Mucosa of rectum (tissue), 2 donors: ENCODE measurements at regions not wholly inside any gene's neighbourhood (a gene's known extent, or its start where the extent isn't known, plus 50 kb on each side); places are given as distances from the start of the nearest gene placed in this dataset.

ENCODE experiments used
- H3K27ac ChIP-seq, 2 donors: one replicate each; pipeline ENCODE4 v1.7.0; 2013; ENCODE audit warnings: inconsistent platforms in 2 of 2, low read depth in 2 of 2, low read length in 2 of 2
- H3K27me3 ChIP-seq, 2 donors: one replicate each; pipeline ENCODE4 v1.7.0; 2013; ENCODE audit warnings: low read length in 2 of 2; ENCODE audit not compliant: control insufficient read depth in 2 of 2, insufficient read depth in 2 of 2
- H3K36me3 ChIP-seq, 2 donors: one replicate each; pipeline ENCODE4 v1.7.0; 2013; ENCODE audit warnings: low read length in 2 of 2; ENCODE audit not compliant: control insufficient read depth in 2 of 2, insufficient read depth in 2 of 2
- H3K4me1 ChIP-seq, 2 donors: one replicate each; pipeline ENCODE4 v1.7.0; 2013; ENCODE audit warnings: low read length in 2 of 2, mild to moderate bottlenecking in 1 of 2; ENCODE audit not compliant: control insufficient read depth in 2 of 2, insufficient read depth in 2 of 2
- H3K4me3 ChIP-seq, 2 donors: one replicate each; pipeline ENCODE4 v1.7.0; 2013; ENCODE audit warnings: low read length in 2 of 2
- H3K9ac ChIP-seq, 2 donors: one replicate each; pipeline ENCODE4 v1.7.0; 2013; ENCODE audit warnings: low read length in 2 of 2, low read depth in 1 of 2, mild to moderate bottlenecking in 1 of 2
- H3K9me3 ChIP-seq, 2 donors: one replicate each; pipeline ENCODE4 v1.7.0; 2013; ENCODE audit warnings: low read length in 2 of 2; ENCODE audit not compliant: control insufficient read depth in 2 of 2
- donor health status: healthy.
- donor health status: Normal muscosa, but diverticular disease.

DNA sequence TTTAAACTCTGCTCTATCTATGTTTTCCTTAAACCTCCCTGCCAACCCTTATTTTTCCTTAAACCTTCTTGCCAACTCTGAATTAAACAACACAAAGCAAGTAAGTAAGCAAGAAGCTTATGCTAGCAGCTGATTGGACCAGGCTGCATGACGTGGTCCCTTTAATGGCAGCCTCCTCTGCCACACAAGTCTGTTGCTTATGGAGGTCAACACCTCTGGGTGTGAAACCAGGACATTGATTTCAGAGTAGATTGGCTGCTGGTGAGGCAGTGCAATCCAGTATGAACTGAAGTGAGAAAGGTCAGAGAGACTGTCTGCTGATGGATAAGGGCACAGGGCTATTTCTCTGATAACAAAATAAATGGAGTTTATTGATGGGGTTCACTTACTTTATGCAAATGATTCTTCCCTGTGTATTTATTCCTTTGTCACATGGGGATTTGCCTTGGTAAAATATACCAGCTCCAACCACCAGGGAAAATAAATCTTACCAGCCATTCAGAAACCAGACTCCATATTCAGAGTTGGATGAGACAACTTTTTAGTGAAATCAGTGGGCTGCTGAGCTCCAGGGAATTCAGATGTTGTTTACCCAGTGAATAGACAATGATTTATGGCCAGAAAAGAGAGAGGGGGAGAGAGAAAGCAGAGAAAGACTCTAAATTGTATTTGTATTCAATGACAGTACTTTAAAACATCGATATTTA, 112.2 kb upstream of the NCKAP5 start:
- Histone ChIP-seq H3K4me3 (no peak overlapping the region), H3K9ac (no peak overlapping the region), H3K27ac (no peak overlapping the region), H3K9me3 (no peaks in the 10 kb centered on the region), H3K27me3 (no peaks in the 10 kb centered on the region), H3K36me3 (no peaks in the 10 kb centered on the region), H3K4me1 (no peaks in the 10 kb centered on the region)

DNA sequence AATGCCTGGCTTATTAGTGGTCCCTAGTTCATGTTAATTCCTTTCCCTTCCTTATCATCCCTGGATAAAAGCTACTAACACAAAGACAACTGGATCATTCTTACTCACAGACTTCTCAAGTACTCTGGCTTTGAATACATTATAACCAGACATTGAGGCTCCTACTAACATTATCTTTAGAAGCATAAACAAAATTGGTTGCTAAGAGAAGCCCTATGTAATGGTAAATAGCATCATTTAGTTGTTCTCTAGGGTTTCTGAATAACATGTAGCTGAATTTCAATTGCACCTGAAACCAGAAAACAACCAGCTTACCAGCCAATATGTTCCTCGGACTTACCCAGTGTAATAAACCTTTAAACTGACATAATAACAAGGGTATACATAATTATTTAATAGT, 114.1 kb upstream of the NCKAP5 start:
- H3K27me3 ChIP-seq: no peaks in the 10 kb centered on the region
- no peak overlapping the region for H3K9ac ChIP-seq
- no peaks in the 10 kb centered on the region for H3K9me3 ChIP-seq
- H3K27ac ChIP-seq: no peak overlapping the region
- H3K4me1 ChIP-seq: no peaks in the 10 kb centered on the region
- no peaks in the 10 kb centered on the region for H3K36me3 ChIP-seq
- H3K4me3 ChIP-seq: no peak overlapping the region

DNA sequence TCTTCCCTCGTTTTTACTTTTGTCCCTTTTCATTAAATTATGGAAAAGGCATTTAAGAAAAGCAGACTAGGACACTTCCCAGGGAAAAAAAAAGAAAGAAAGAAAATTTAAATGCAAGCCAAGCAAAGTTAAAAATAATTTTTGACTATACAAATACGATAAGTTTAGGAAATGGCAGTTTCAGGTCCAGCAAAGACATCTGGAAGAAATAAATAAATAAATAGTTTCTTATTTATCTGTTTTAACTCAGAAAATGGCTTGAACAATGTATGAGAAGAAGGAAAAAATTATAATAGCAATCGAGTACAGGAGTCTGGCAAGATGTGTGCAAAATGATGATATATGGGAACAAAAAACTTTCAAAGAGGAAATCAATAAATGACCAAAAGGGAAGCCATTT, 114.6 kb upstream of the NCKAP5 start:
- Histone ChIP-seq H3K9me3 (no peaks in the 10 kb centered on the region), H3K9ac (no peak overlapping the region), H3K4me1 (no peaks in the 10 kb centered on the region), H3K36me3 (no peaks in the 10 kb centered on the region), H3K4me3 (no peak overlapping the region), H3K27ac (no peak overlapping the region), H3K27me3 (no peaks in the 10 kb centered on the region)

DNA sequence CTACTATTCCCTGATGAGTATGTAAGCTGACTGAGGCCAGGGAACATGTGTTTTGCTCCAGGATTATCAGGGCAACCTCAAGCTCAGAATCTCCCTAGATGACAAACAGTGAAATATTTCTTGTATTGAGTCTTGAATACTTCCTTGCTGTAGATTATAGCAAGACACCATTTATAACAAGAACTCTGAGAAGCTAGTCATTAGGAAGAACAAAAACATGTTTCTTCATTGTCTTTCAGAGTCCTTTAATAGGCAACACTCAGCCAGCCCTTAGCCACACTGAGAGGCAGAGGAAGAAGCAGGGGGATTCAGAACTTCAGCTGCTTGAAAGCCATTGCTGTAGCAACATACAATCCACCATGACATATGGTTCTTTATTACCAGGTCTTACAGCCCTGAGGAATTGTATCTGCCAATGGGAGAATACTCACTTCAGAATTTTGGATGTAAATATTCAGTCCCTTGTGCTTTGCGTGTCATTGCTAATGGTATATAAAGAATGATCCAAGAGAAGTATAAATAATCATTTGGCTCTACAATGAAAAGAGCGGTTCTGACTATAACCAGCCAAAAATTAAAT, 117.5 kb upstream of the NCKAP5 start:
- Histone ChIP-seq H3K4me1 (no peaks in the 10 kb centered on the region), H3K4me3 (no peak overlapping the region), H3K9me3 (no peaks in the 10 kb centered on the region), H3K9ac (no peak overlapping the region), H3K36me3 (no peaks in the 10 kb centered on the region), H3K27me3 (no peaks in the 10 kb centered on the region), H3K27ac (no peak overlapping the region)

DNA sequence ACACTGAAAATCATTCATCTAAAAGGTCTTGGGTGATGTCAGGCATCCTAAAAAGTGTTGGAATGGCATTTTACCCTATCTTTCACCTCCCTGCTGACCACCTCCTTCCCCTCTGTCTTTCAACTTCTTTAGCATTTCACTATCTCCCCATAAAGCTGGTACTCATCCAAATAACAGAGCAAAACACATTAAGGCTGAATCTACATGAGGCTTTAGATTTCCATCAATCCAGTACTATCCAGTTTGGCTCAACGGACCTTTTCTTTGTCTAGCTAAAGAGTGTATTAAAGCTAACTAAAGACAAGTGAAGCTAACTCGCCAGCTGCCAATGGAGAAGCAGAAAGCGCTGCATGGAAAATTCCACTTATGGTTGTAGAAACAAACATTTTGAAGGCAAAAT, 122.5 kb upstream of the NCKAP5 start:
- H3K36me3 ChIP-seq: no peaks in the 10 kb centered on the region
- H3K4me1 ChIP-seq: no peaks in the 10 kb centered on the region
- H3K27ac ChIP-seq: no peak overlapping the region
- no peak overlapping the region for H3K4me3 ChIP-seq
- no peaks in the 10 kb centered on the region for H3K9me3 ChIP-seq
- H3K9ac ChIP-seq: no peak overlapping the region
- no peaks in the 10 kb centered on the region for H3K27me3 ChIP-seq

DNA sequence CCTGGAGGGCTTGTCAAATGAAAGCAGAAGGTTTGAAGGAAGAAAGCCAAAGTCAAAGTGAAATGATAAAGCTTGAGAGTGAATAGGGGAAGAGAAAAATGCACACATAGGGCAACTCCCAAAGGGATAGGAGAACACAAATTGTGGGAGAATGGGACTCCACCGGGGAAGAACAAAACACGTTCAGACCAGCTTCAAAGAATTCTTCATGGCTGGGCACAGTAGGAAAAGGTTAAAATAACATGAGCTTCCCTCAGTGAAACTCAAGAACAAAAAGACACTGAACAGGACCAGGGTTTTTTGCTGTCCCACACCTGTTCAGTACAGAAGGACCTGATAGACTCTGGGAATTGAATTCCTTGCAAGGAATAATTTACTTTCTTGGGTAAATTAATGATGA, 123.1 kb upstream of the NCKAP5 start:
- H3K27ac ChIP-seq: no peak overlapping the region
- H3K4me3 ChIP-seq: no peak overlapping the region

DNA sequence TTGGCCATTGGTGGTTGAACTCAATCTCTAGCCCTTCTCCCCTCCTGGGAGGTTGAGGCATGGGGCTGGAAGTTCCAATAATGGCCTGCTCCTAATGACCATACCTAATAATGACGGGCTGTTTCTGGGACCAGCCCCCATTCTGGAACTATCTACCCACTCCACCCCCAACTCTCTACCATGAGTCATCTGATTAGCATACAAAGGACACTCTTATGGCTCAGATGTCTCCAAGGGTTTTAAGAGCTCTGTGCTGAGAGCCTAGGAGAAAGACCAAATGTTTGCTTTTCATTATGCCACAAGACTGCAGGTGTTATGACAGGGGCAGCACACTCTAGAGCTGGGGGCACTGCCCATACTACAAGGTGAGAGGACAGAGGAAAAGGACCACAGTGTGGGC, 137.0 kb upstream of the NCKAP5 start:
- Histone ChIP-seq H3K4me1 (no peaks in the 10 kb centered on the region), H3K9ac (no peak overlapping the region), H3K9me3 (no peaks in the 10 kb centered on the region), H3K4me3 (no peak overlapping the region), H3K27me3 (no peaks in the 10 kb centered on the region), H3K27ac (no peak overlapping the region), H3K36me3 (no peaks in the 10 kb centered on the region)

More for the DNA sequence above, 123.1 kb upstream of the NCKAP5 start:
- H3K9me3 ChIP-seq: no peaks in the 10 kb centered on the region
- H3K9ac ChIP-seq: no peak overlapping the region
- H3K4me1 ChIP-seq: no peaks in the 10 kb centered on the region
- no peaks in the 10 kb centered on the region for H3K27me3 ChIP-seq
- H3K36me3 ChIP-seq: no peaks in the 10 kb centered on the region

DNA sequence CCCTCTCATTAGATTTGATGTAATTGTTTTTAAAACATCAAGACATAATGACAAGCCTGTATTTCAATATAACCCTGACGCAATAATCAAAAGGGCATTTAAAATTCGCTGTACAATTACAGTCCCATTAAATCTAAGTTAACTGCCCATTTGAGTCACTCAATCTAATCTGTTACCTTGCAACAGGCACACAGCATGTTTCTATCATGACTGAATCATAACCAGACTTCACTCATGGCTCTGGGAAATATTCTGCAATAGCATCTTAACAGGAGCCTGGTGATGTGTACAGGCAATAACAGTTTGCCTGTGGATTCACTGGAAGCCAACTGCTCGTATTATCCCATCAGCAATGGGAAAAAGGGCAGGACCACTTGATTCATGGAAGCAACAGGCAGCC, 142.3 kb upstream of the NCKAP5 start:
- Histone ChIP-seq H3K4me3 (no peak overlapping the region), H3K36me3 (no peaks in the 10 kb centered on the region), H3K27ac (no peak overlapping the region), H3K27me3 (no peaks in the 10 kb centered on the region), H3K9ac (no peak overlapping the region), H3K4me1 (no peaks in the 10 kb centered on the region), H3K9me3 (no peaks in the 10 kb centered on the region)

DNA sequence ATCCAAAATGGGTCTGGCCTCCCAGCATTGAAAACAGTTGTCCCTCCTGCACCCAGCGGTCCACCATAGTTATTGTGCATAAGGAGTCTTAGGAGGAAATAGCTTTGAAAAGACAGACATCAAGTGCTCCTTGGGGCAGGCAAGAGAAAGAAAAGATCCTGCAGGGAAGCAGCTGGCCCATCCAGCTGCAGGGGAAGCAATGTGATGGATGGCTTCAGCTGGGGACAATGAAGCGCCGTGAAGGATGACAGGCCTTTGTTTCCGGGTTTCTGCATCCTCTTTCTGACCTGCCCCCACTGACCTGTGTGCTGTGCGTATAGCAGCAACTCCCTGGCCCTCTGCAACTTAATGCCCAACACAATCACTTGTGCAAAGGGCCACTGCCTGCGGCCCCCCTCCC, 142.9 kb upstream of the NCKAP5 start:
- Histone ChIP-seq H3K9ac (no peak overlapping the region), H3K27me3 (no peaks in the 10 kb centered on the region), H3K27ac (no peak overlapping the region), H3K9me3 (no peaks in the 10 kb centered on the region), H3K4me3 (no peak overlapping the region), H3K4me1 (no peaks in the 10 kb centered on the region), H3K36me3 (no peaks in the 10 kb centered on the region)

DNA sequence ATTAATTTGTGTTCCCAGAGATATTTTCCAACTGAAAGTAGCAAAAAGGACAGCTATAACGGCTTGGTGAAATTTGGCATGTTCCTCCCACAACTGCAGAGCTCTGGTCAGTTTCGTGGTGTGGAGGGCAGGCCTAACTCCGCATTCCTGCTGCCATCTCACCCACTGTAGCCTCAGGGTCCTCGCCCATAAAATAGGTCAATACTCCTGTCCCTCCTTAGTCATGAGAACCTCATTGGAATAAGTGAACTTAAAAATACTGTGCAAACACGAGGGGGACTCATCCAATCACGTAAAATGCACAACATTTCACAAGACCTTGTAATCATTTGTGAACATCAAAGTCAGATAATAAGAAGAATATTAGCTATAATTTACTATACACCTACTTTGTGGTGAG, 143.5 kb upstream of the NCKAP5 start:
- H3K27ac ChIP-seq: no peak overlapping the region
- no peak overlapping the region for H3K9ac ChIP-seq
- no peaks in the 10 kb centered on the region for H3K36me3 ChIP-seq
- no peak overlapping the region for H3K4me3 ChIP-seq
- H3K9me3 ChIP-seq: no peaks in the 10 kb centered on the region
- H3K27me3 ChIP-seq: no peaks in the 10 kb centered on the region
- no peaks in the 10 kb centered on the region for H3K4me1 ChIP-seq
